ENCODE measurements at regions not wholly inside any gene's neighbourhood (a gene's known extent, or its start where the extent isn't known, plus 50 kb on each side); places are given as distances from the start of the nearest gene placed in this dataset.

DNA sequence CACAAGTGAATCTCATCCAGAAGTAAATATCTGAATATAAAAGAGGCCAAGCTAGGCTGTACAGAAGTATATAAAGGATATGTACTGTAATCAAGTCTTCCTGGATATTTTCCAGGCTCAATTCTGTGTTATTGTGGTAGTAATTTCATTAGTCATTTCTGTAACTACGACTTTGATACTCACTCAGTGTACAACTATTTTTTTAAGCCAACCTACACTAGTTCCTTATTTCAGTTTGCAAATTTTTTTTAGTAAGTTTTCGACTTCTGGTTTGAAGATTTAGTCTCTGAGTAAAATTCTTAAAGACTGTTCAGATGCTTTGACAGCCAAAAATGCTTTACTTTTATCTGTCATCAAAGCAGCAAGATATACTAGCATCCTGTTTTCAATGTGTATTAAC, 130.8 kb downstream of the CAPZA3 start:
- intact Hi-C loops (cut with DNase I; ENCODE audit: low total_unique reads), result no loop called here

DNA sequence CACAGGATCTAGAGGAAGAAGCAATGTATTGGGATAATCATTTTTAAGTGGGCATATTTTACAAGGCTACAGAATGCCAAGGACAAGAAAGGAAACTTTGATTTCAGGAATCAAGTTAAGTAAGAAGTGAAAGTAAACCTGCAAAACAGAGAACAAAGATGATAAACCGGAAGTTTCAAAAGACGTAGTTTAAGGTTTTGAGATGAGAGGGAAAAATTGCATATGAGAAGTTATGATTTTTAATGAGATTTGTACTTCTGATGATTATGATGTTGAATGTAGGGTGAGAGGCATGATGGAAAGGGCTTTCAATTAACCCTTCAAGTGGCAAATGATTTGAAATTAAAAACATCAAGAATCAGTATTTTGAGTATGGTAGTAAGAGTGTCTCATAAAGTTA, 134.9 kb downstream of the CAPZA3 start:
- H3K36me3 ChIP-seq, result no peaks in the 10 kb centered on the region
- no peaks in the 10 kb centered on the region for H3K4me1 ChIP-seq
- no peaks in the 10 kb centered on the region for H3K9me3 ChIP-seq
- intact Hi-C loops (cut with DNase I; ENCODE audit: low total_unique reads), result no loop called here
- H3K27ac ChIP-seq, result no peak overlapping the region
- no peak overlapping the region for H3K4me3 ChIP-seq
- H3K27me3 ChIP-seq, result no peaks in the 10 kb centered on the region
- no peak for TF ChIP-seq POLR2AphosphoS5 (IDR thresholded peaks at IDR 0.05)
- TF ChIP-seq POLR2A (IDR thresholded peaks at IDR 0.05), result no peak
- TF ChIP-seq, protein P1, sequence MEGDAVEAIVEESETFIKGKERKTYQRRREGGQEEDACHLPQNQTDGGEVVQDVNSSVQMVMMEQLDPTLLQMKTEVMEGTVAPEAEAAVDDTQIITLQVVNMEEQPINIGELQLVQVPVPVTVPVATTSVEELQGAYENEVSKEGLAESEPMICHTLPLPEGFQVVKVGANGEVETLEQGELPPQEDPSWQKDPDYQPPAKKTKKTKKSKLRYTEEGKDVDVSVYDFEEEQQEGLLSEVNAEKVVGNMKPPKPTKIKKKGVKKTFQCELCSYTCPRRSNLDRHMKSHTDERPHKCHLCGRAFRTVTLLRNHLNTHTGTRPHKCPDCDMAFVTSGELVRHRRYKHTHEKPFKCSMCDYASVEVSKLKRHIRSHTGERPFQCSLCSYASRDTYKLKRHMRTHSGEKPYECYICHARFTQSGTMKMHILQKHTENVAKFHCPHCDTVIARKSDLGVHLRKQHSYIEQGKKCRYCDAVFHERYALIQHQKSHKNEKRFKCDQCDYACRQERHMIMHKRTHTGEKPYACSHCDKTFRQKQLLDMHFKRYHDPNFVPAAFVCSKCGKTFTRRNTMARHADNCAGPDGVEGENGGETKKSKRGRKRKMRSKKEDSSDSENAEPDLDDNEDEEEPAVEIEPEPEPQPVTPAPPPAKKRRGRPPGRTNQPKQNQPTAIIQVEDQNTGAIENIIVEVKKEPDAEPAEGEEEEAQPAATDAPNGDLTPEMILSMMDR (IDR thresholded peaks at IDR 0.05), result no peak
- DNase-seq (ENCODE audit: low spot score in 2 of 2), result no peak

More for the DNA sequence above, 130.8 kb downstream of the CAPZA3 start:
- Histone ChIP-seq H3K4me3 (no peak overlapping the region), H3K27ac (no peak overlapping the region), H3K9me3 (no peaks in the 10 kb centered on the region), H3K4me1 (no peaks in the 10 kb centered on the region), H3K36me3 (no peaks in the 10 kb centered on the region), H3K27me3 (no peaks in the 10 kb centered on the region)
- no peak for DNase-seq (ENCODE audit: low spot score in 2 of 2)
- TF ChIP-seq, protein P1 (IDR thresholded peaks at IDR 0.05), result no peak
- TF ChIP-seq POLR2AphosphoS5 (IDR thresholded peaks at IDR 0.05) (no peak), POLR2A (IDR thresholded peaks at IDR 0.05) (no peak)

DNA sequence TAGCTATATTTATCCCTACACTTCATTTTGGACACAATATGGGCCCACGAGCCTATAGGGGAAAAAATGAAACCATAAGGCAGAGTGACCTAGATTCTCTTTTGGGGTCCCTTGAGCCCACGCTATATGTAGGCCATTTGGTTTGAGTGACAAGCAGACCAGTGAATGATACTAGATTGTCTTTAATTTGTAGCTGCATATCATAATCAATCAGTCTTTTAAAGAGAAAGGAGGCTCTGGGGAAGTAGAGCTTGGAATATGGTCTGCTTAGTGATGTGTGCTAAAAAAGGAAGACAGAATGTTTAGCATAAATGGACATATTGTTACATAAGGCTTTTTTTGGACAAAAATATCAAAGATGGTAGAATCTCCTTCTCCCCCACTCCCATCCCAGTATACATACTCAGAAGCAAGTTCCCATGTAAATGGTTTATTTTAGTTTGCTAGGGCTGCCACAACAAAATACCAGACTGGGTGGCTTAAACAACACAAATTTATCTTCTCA, 140.8 kb downstream of the CAPZA3 start:
- Histone ChIP-seq H3K4me3 (no peak overlapping the region), H3K9me3 (no peaks in the 10 kb centered on the region), H3K4me1 (no peaks in the 10 kb centered on the region), H3K27ac (no peak overlapping the region), H3K36me3 (no peaks in the 10 kb centered on the region), H3K27me3 (no peaks in the 10 kb centered on the region)
- TF ChIP-seq, protein P1 (IDR thresholded peaks at IDR 0.05), result no peak
- TF ChIP-seq POLR2A (IDR thresholded peaks at IDR 0.05) (no peak), POLR2AphosphoS5 (IDR thresholded peaks at IDR 0.05) (no peak)
- no peak for DNase-seq (ENCODE audit: low spot score in 2 of 2)
- intact Hi-C loops (cut with DNase I; ENCODE audit: low total_unique reads), result no loop called here

DNA sequence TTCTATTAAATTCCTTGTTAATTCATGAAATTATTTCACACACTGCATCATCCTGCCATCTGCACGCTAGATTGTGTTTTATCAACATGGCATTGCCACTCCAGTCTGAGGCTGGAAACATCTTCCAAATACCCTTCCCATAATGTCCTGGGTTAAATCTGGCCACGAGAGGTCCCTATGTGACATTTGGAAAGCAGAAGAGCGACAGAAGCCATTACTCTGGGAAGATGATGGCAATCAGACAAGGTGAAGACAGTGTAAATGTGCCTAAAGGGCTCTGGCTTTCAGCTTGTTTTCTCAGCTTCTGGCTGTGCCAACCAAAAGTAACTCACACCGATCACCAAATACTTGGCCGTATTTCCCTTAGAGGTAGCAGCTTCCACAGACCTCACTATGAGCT, 144.8 kb downstream of the CAPZA3 start:
- H3K36me3 ChIP-seq, result no peaks in the 10 kb centered on the region
- no peaks in the 10 kb centered on the region for H3K4me1 ChIP-seq
- no peak overlapping the region for H3K27ac ChIP-seq
- no peaks in the 10 kb centered on the region for H3K9me3 ChIP-seq
- H3K27me3 ChIP-seq, result no peaks in the 10 kb centered on the region
- H3K4me3 ChIP-seq, result no peak overlapping the region
- no peak for DNase-seq (ENCODE audit: low spot score in 2 of 2)
- TF ChIP-seq POLR2AphosphoS5 (IDR thresholded peaks at IDR 0.05) (no peak), POLR2A (IDR thresholded peaks at IDR 0.05) (no peak)
- TF ChIP-seq, protein P1 (IDR thresholded peaks at IDR 0.05), result no peak
- intact Hi-C loops (cut with DNase I; ENCODE audit: low total_unique reads), result no loop called here

DNA sequence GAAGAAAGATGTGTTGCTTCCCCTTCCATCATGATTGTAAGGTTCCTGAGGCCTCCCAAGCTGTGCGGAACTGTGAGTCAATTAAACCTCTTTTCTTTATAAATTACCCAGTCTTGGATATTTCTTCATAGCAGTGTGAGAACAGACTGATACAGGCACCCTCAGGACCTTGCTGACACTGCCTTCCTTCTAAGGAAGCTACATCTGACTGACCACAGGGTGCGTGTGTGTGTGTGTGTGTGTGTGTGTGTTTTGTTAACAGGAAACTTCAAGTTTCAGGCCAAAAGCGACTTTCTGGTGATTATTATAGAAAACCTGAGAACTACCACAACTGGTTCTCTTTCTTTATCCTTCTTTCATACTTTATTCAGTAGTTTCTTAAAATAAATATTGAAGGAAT, 149.0 kb downstream of the CAPZA3 start:
- Histone ChIP-seq H3K4me3 (no peak overlapping the region), H3K36me3 (no peaks in the 10 kb centered on the region), H3K27me3 (no peaks in the 10 kb centered on the region), H3K4me1 (no peaks in the 10 kb centered on the region), H3K27ac (no peak overlapping the region), H3K9me3 (peaks cover 0 to 9% of the 10 kb centered on the region in 2 donors)
- TF ChIP-seq POLR2A (IDR thresholded peaks at IDR 0.05) (no peak), POLR2AphosphoS5 (IDR thresholded peaks at IDR 0.05) (no peak)
- TF ChIP-seq, protein P1 (IDR thresholded peaks at IDR 0.05), result no peak
- DNase-seq (ENCODE audit: low spot score in 2 of 2), result no peak
- intact Hi-C loops (cut with DNase I; ENCODE audit: low total_unique reads), result no loop called here
